WTC11 (cell line): ENCODE measurements at regions not wholly inside any gene's neighbourhood (a gene's known extent, or its start where the extent isn't known, plus 50 kb on each side); places are given as distances from the start of the nearest gene placed in this dataset.

ENCODE experiments used
- CREM ChIP-seq: sonication (generic); formaldehyde crosslinking; IDR thresholded peaks from 2 replicates; pipeline ENCODE4 v1.8.1; 2022; ENCODE audit warnings: mild to moderate bottlenecking, missing genetic modification reagents, moderate library complexity
- ETV6 ChIP-seq: sonication (generic); formaldehyde crosslinking; IDR thresholded peaks from 2 replicates; pipeline ENCODE4 v1.8.1; 2022; ENCODE audit warnings: mild to moderate bottlenecking, missing genetic modification reagents
- NFE2L1 ChIP-seq: sonication (generic); formaldehyde crosslinking; IDR thresholded peaks from 2 replicates; pipeline ENCODE4 v1.8.1; 2023; ENCODE audit warnings: missing genetic modification reagents
- NR2C2 ChIP-seq: sonication (generic); formaldehyde crosslinking; IDR thresholded peaks from 2 replicates; pipeline ENCODE4 v1.8.0; 2022; ENCODE audit warnings: mild to moderate bottlenecking, missing genetic modification reagents
- TF ChIP-seq, protein P1 (sequence below): fragments of 200-600 bp; IDR thresholded peaks from 2 replicates; pipeline ENCODE4 v1.8.0; 2022; ENCODE audit warnings: antibody characterized with exemption

DNA sequence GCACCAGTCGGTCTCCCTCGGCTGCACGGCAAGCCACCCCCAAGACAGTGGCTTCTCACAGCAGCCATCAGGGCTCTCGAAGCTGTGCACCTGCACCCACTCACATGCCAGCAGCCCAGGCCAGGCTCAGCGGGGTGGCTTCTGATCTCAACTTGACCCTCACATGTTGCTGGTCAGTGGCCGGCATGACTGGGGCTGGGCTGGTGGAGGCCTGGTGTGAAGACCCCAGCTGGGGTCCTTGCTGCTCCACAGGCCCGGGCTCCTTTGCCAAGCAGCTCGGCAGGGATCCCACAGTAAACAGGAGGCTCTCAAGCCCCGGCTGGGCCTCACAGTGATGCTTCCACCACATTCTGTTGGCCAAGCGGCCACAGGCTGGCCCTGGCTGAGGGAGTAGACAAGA, 128.2 kb downstream of the BRD1 start:
- TF ChIP-seq, protein P1, sequence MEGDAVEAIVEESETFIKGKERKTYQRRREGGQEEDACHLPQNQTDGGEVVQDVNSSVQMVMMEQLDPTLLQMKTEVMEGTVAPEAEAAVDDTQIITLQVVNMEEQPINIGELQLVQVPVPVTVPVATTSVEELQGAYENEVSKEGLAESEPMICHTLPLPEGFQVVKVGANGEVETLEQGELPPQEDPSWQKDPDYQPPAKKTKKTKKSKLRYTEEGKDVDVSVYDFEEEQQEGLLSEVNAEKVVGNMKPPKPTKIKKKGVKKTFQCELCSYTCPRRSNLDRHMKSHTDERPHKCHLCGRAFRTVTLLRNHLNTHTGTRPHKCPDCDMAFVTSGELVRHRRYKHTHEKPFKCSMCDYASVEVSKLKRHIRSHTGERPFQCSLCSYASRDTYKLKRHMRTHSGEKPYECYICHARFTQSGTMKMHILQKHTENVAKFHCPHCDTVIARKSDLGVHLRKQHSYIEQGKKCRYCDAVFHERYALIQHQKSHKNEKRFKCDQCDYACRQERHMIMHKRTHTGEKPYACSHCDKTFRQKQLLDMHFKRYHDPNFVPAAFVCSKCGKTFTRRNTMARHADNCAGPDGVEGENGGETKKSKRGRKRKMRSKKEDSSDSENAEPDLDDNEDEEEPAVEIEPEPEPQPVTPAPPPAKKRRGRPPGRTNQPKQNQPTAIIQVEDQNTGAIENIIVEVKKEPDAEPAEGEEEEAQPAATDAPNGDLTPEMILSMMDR, result no peak
- no peak for TF ChIP-seq CREM (CRISPR knock-in tag)
- TF ChIP-seq NFE2L1 (CRISPR knock-in tag), result no peak
- TF ChIP-seq NR2C2 (CRISPR knock-in tag), result no peak
- no peak for TF ChIP-seq ETV6 (CRISPR knock-in tag)
